D721Med (cell line): ENCODE measurements at regions not wholly inside any gene's neighbourhood (a gene's known extent, or its start where the extent isn't known, plus 50 kb on each side); places are given as distances from the start of the nearest gene placed in this dataset.

Experiments used
- DNase-seq: peaks from one replicate; pipeline ENCODE4 v3.0.0; 2011; ENCODE audit warnings: low spot score; ENCODE audit not compliant: insufficient read length
- FAIRE-seq: peaks from 2 replicates; lab custom pipeline; 2011; peaks lifted over from hg19 to GRCh38; lab: Jason Lieb, UNC
- CTCF ChIP-seq: IDR thresholded peaks from 2 replicates; pipeline ENCODE4 v1.5.1; 2012; ENCODE audit warnings: mild to moderate bottlenecking, control low read depth; ENCODE audit not compliant: insufficient read depth; ENCODE audit errors: missing control alignments

- no peak for FAIRE-seq
- no peak for DNase-seq
- TF ChIP-seq CTCF: no peak
Measured at GRCh38 chr5:143509758-143510221, 106.3 kb upstream of the NR3C1 start.

DNA sequence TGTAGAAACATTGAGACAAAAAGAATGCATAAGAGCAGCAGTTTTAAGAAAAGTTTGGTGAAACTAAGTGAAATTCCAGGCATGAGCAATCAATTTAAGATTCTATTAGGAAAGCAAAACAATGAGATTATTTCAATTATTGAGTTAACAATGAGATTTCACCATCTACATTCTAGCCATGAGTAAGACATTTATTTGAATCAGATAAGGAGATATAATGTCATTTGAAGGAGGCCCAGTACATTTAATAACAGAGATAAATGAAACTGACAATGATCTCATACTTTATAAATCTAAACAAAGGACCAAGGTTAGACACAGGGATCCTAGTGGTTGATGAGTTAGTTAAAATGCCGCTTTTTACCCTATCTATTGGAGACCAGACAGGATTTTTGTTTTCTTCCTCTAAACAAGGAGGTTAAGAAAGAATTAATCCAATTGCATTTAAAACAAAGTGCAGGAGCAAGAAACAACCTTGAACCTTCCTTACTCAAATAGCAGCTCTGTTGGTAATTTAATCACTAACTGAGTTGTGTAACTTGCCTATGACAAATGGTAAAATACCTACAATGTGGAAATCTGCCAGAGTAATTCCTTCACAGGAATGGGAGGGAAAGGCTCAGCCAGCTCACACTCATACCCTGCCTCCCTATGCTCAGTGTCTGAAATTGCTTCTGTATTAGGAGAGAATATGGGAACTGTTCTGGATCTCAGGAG is 103.5 kb upstream of the NR3C1 start:
- FAIRE-seq: no peak
- DNase-seq: no peak
- no peak for TF ChIP-seq CTCF

DNA sequence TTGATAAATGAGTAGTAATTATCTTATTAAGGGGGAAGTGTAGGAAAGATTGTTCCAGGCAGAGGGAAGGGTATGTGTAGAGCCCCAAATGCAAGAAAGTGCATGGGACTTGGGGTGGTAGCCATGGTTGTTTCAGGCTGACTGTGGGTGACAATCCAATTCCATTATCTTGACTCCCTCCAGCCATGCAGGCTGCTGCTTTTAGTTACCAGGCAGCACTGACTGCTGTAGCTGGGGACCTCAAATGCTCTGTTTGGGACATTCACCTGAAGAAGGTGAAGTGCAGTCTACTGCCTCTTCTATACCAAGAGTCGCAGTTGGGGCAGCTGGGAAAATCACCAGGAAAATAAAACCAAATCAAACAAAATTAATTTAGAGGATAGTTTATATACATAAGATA is 102.4 kb upstream of the NR3C1 start:
- no peak for TF ChIP-seq CTCF
- FAIRE-seq (no peak), DNase-seq (no peak)

- no peak for FAIRE-seq
- no peak for TF ChIP-seq CTCF
- DNase-seq: no peak
Measured at GRCh38 chr5:143505354-143505753, 101.9 kb upstream of the NR3C1 start.

DNA sequence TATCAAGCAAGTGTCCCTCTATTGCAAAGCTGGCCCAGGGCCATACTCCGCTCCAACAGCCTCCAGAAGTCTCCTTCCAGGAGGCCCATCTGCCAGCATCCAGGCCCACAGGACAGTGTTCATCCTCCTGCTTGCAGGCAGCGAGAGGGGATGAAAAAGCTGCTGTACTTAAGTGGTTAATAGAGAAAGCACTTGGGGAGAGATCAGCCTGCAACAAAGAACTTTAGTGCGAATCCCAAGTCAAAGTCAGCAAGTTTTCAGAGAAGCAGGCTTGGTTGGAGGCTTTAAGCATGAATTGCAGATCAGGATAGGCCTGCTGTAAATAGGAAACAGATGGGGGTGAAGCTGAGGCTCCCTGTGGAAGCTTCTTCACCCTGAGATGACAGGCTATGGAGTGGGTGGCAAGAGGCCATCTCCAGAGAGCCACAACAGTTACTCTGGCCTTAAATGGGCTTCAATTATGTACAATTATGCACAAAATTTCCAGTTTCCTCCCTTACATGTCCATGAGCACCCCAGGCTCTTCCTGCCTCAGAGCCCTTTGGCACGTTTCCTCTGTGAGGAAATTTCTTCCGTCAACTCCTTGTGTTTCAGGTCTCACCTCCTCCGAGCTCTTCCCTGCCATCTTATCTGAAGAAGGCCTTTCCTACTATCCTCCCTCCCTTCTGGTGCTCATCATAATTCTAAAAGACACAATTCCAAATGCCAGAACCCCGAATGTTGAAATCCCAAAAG is 98.0 kb upstream of the NR3C1 start:
- no peak for TF ChIP-seq CTCF
- FAIRE-seq (no peak), DNase-seq (no peak)

GRCh38 chr5:143499480-143500114 is 96.1 kb upstream of the NR3C1 start:
- DNase-seq: no peak
- TF ChIP-seq CTCF: no peak
- FAIRE-seq: no peak
